GM19372 (cell line): ENCODE measurements at regions not wholly inside any gene's neighbourhood (a gene's known extent, or its start where the extent isn't known, plus 50 kb on each side); places are given as distances from the start of the nearest gene placed in this dataset.
A peak's percentile ranks its signal among the peaks of the same experiment; 100 is the strongest.

Experiments
- ATAC-seq: cut with Tn5 transposase; IDR thresholded peaks from one replicate; pipeline ENCODE4 v1.9.1; 2021; ENCODE audit warnings: mild to moderate bottlenecking, low read depth, moderate library complexity; ENCODE audit not compliant: unreplicated experiment

DNA sequence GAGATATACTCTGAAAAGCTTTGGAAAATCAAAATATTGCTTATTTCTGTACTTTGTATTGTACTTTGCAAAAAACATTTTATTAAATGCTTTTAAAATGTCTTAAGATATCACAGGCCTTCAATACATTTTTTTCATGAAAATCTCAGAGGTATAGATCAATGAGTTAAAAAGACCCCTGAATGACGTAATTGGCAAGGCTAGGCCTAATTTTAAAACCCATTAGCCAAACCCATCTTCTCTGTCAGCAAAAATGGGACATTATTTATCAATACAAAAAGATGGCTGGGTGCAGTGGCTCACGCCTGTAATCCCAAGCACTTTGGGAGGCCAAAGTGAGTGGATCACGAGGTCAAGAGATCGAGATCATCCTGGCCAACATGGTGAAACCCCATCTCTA lies 84.8 kb upstream of the PAK5 start:
- ATAC-seq, result no peak

DNA sequence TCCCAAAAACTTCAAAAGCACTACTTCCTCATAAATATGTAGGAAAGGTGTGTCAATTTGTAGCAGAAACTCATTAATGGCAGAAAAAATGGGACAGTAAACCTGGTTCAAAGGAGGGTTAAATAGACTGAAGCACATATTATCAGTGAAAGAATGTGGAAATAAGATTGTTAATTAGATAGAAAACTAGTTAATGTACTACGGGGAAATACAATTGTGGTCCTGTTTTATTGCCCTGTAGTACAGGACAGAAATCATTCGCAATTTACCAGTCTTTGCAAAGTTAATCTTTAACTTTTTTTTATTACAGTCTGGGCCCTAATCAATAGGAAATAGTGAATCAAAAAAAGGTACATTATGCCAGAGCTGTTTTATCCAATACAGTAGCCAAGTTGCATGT lies 82.0 kb upstream of the PAK5 start:
- no peak for ATAC-seq

DNA sequence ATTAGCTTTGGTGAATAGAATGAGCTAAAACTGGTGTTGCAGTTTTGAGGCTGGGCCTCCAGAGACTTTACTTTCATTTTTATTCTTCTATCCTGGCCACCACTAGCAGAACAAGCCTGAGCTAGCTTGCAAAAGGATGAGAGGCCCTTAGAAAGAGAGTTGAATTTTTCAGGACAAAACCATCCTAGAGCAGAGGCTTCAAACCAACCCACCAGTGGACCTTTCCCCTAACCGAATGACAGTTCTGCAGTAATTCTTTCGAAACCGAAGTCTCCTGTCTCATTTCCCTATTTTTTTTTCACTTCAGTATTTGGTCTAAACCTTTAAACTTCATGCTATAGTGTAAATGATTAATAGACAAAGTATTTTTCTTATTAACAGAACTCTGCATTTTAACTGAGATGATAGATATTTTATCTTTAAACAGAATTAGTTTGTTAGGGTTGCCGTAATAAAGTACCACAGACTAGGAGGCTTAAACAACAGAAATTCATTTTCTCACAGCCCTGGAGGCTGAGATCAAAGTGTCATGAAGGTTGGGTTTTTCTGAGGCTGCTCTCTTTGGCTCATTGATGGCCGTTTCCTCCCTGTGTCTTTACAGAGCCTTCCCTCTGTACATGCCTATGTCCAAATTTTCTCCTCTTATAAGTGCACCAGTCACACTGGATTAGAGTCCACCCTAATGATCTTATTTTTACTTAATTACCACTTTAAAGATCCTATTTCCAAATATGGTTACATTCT lies 80.6 kb upstream of the PAK5 start:
- ATAC-seq, result peak; percentile 62

DNA sequence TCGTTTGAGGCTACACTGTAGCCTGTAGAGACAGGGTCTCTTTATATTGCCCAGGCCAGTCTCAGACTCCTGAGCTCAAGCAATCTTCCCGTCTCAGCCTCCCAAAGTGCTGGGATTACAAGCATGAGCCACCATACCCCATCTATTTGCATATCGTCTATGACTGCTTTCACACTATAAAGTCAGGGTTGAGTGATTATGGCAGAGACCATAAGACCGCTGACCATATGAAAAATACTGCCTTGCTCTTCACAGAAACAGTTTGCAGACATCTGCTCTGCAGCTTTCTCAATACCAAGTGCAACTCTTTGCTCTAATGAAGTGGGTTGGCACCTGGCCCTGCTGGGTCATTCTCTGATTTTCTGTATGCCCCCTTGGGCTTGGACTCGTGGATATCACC lies 79.5 kb upstream of the PAK5 start:
- ATAC-seq, result no peak

DNA sequence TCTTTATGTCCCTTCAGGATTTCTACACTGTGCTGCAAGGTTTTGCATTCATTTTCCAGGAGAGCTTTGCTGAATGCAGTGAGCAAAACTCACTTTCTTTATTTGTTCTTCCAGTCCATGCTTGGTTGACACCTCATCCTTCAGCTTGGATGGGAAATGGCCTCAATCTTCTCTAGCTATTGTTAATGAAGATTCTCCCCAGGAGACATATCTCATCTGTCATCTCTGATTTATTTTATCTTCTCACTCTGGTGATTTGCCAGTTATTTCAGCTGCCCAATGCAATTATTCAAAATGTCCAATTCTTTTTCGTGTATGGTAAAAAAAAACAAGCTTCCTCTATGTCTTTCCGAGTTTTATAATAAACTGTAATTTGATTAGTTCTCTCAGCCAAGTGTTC lies 77.9 kb upstream of the PAK5 start:
- no peak for ATAC-seq

DNA sequence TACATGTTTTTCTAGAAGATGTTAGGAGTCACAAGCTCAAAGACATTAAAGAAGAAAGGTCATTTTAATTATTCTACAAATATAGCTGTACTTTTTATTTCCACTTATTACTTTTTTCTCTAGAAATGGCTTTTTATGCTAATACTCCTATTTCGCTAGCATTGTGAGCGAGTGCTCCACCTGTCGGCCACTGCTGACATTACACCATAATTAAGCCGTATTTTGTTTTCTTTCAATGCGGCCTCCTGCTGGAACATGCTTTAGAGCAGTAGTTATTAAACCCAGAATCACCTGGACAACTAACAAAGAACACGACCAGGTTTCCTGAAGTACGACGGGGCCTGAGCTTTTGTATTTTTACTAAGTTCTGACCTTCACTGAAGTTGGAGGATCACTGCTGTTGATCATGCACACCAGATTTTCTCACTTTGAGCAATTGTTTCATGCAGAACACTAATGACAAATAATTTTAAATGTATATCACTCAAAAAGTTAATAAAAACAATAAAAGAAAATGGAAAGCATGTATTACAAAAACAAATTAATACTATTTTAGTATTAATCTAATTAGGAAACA lies 74.1 kb upstream of the PAK5 start:
- peak; percentile 68 for ATAC-seq

DNA sequence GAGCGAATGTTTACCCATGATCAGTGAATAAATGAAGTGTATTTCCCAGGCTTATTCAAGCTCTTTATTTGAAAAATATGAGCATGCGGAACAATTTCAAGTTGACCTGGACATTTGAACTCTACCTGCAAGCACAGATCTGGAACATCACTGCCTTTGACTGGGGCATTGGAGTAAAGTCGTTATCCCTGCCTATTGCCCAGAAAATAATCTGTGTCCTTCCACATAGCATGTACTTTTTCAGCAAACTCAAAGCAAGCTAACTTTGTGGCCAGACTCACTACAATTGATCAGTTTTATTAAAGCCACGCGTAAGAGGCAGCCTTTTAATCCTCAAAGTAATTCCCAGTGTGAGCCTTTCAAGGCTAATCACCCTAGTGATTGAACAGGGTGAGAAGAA lies 73.4 kb upstream of the PAK5 start:
- ATAC-seq, result no peak

DNA sequence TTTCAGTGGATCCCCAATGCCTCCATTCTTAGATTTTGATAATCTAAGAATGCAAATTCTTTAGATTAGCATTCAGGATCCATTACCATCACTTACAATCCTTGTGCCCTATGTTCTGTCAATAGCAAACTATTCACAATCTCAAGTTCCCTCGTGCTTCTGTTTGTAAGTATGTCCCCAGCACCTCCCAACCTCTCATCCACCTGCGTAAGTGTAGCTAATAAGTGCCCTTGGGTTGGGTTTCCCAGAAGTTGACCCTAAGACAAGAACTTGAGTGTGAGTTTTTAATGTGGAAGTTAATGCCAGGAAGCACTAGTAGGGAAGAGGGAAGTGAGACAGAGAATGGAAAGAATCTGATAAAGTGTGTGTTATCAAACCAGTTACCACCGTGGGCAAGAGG lies 72.6 kb upstream of the PAK5 start:
- no peak for ATAC-seq

DNA sequence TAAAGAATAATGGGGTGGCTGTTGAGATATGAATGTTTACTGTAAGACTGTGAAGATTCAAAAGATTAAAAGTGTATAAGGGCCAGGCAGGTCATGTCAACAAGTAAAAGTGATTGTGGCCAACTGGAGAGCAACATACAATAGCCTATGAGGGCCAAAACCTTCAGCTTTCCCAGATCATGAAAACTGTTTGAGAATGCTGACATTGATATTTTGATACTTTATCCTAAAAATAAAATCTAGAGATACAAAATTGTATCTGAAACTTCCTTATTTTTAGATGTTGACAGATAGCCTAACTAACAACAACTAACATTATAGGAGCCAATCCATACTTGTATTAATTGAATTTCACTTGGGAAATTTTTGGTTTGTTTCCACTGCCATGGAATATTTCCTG lies 70.3 kb upstream of the PAK5 start:
- ATAC-seq, result no peak

DNA sequence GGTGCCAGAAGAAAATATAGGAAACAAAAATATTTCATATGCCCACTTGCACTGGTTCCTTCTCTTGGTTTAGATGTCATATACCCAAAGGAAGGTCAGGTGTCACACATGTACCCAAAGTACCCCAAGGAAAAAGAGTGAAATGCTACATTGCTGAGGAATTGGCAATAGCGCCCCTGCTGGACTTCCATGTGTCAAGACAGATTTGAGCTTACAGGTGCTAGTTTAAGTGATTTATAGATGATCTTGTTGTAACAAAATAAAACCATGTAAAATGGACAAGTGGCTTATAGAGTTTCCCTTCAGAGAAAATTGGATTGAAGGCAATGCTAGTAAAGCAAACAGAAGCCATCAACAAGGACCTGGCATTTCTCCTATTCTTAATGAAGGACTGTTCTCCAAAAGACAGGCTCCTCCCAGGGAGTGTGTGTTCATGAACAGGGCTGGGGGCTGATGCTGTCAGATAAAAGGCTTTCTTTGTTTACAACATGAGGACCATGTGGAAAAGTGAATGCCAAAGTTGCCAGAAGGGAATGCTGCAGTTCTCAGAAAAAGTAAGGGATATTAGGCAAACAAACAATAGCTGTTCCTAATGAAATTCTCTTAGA lies 64.3 kb upstream of the PAK5 start:
- no peak for ATAC-seq

DNA sequence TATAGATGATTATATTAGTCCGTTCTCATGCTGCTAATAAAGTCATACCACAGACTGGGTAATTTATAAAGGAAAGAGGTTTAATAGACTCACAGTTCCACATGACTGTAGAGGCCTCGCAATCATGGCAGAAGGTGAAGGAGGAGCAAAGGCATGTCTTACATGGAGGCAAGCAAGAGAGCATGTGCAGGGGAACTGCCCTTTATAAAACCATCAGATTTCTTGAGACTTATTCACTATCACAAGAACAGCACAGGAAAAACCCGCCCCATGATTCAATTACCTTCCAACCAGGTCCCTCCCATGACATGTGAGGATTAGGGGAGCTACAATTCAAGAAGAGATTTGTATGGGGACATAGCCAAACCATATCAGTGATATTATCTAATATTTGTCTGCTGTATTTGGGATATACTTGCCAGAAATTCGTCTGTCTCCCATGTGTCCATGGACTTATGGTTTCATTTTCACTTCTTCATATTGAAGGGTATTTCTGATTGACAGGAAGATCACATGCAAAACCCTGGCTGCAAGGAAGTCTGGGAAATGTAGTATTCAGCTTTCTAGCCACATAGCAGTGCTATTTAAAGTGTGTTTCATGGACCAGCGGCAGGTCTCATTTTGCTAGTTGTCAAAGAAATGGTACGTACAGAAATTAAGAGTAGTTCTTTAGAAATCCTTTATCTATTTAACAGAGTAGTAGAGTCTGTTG lies 50.5 kb upstream of the PAK5 start:
- ATAC-seq, result no peak
